ENCODE measurements at regions not wholly inside any gene's neighbourhood (a gene's known extent, or its start where the extent isn't known, plus 50 kb on each side); places are given as distances from the start of the nearest gene placed in this dataset.

DNA sequence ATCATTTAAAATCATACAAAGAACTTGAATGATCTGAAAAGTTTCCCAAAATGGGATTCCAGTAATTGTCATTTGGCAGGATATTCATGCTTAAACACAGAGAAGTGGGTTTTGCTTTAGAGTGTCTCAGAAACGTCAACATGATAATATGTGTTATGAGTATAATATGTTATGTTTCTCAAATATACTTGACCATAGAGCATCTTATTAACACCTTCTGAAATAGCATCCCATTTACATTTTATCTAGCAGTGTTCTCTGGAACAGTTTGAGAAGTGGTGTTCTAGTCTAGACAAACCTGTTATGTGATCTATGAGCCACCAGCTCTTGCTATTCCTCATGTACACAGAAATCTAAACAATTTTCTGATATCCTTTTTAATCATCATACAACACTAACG is 588.8 kb upstream of the PBX1 start:
- BruUV-seq (replicated peaks), result no TSS peak
- CTCF ChIA-PET, result no interaction called here
- Histone ChIP-seq H3K9me1 (replicated peaks; ENCODE audit: control insufficient read depth, extremely low read depth, insufficient read depth, low read length) (no peaks in the 10 kb centered on the region), H3K4me1 (ENCODE audit: control insufficient read depth, extremely low read depth, insufficient read depth, low read length) (no peaks in the 10 kb centered on the region), H3K4me2 (ENCODE audit: insufficient read depth, low read length) (no peak overlapping the region), H3K4me3 (replicated peaks in 1 of 3; ENCODE audit: insufficient read depth in 1 of 3, low read depth in 1 of 3, low read length in 3 of 3) (no peak overlapping the region), H3K9ac (replicated peaks; ENCODE audit: extremely low read depth, insufficient read depth, low read length) (no peak overlapping the region), H3K27ac (ENCODE audit: insufficient read depth, low read depth, low read length) (no peak overlapping the region), H3K27me3 (ENCODE audit: control insufficient read depth in 2 of 2, insufficient read depth in 2 of 2, low read length in 2 of 2) (no peaks in the 10 kb centered on the region), H3K36me3 (ENCODE audit: control insufficient read depth in 2 of 2, extremely low read depth in 1 of 2, insufficient read depth in 2 of 2, low read length in 2 of 2) (no peaks in the 10 kb centered on the region), H3K9me3 (replicated peaks; ENCODE audit: control insufficient read depth, insufficient read depth, low read length) (no peaks in the 10 kb centered on the region), H4K20me1 (replicated peaks; ENCODE audit: control insufficient read depth, extremely low read depth, insufficient read depth, low read length) (no peaks in the 10 kb centered on the region), H3K79me2 (ENCODE audit: control insufficient read depth, insufficient read depth, low read length) (no peaks in the 10 kb centered on the region), H2AFZ (ENCODE audit: low read depth, low read length) (no peak overlapping the region)
- POLR2A ChIA-PET, result no interaction called here
- DNase-seq (ENCODE audit: low read depth, low spot score) (no peak), FAIRE-seq (no peak)
- intact Hi-C loops (cut with micrococcal nuclease) (no loop called here), dilution Hi-C loops (cut with MboI; ENCODE audit: extremely low pct_ligation_motif_present, low sequenced_read_pairs) (no loop called here)
- TF ChIP-seq GATA2 (IDR thresholded peaks at IDR 0.05; ENCODE audit: insufficient read depth, insufficient read length, low read depth, low read length) (no peak), POLR2AphosphoS5 (IDR thresholded peaks at IDR 0.05; ENCODE audit: insufficient read depth, low read depth, low read length) (no peak), EZH2 (IDR thresholded peaks at IDR 0.05; ENCODE audit: borderline replicate concordance, low read depth, low read length, severe bottlenecking) (no peak), POLR2A (IDR thresholded peaks at IDR 0.05; ENCODE audit: low read depth, low read length) (no peak), MYC (IDR thresholded peaks at IDR 0.05; ENCODE audit: low read depth, low read length) (no peak), FOS (IDR thresholded peaks at IDR 0.05; ENCODE audit: borderline replicate concordance, insufficient read depth, low read length) (no peak), JUN (IDR thresholded peaks at IDR 0.05; ENCODE audit: borderline replicate concordance, insufficient read depth, insufficient read length, low read depth) (no peak)
- TF ChIP-seq, protein P1, sequence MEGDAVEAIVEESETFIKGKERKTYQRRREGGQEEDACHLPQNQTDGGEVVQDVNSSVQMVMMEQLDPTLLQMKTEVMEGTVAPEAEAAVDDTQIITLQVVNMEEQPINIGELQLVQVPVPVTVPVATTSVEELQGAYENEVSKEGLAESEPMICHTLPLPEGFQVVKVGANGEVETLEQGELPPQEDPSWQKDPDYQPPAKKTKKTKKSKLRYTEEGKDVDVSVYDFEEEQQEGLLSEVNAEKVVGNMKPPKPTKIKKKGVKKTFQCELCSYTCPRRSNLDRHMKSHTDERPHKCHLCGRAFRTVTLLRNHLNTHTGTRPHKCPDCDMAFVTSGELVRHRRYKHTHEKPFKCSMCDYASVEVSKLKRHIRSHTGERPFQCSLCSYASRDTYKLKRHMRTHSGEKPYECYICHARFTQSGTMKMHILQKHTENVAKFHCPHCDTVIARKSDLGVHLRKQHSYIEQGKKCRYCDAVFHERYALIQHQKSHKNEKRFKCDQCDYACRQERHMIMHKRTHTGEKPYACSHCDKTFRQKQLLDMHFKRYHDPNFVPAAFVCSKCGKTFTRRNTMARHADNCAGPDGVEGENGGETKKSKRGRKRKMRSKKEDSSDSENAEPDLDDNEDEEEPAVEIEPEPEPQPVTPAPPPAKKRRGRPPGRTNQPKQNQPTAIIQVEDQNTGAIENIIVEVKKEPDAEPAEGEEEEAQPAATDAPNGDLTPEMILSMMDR (IDR thresholded peaks at IDR 0.05; ENCODE audit: extremely low read depth in 1 of 2, insufficient read depth in 1 of 2, low read depth in 1 of 2, low read length in 2 of 2), result no peak
- TF ChIP-seq, protein P2, sequence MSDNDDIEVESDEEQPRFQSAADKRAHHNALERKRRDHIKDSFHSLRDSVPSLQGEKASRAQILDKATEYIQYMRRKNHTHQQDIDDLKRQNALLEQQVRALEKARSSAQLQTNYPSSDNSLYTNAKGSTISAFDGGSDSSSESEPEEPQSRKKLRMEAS (IDR thresholded peaks at IDR 0.05; ENCODE audit: insufficient read depth, insufficient read length), result no peak
